SK-N-SH (cell line): ENCODE measurements at regions not wholly inside any gene's neighbourhood (a gene's known extent, or its start where the extent isn't known, plus 50 kb on each side); places are given as distances from the start of the nearest gene placed in this dataset.

Experiments
- CTCF ChIA-PET: fragments of 300-600, 350-600 bp; formaldehyde crosslinking; extraction: SDS; loops from one replicate; lab custom pipeline; 2021; lab: Yijun Ruan, JAX
- POLR2A ChIA-PET: fragments of 350-600 bp; sonication (Branson Sonifier 250); formaldehyde crosslinking; extraction: SDS; loops from one replicate; lab custom pipeline; 2020; ENCODE audit warnings: antibody characterized with exemption, inconsistent platforms; lab: Yijun Ruan, JAX
- DNase-seq: peaks from one replicate; pipeline ENCODE4 v3.0.0; 2012
- H2AFZ ChIP-seq: fragments of 200-600 bp; sonication (generic); 2 replicates; pipeline ENCODE4 v1.8.1; 2016; ENCODE audit warnings: antibody characterized with exemption, mild to moderate bottlenecking, low read depth
- H3F3A ChIP-seq: fragments of 200-600 bp; sonication (generic); replicated peaks from 2 replicates; pipeline ENCODE3; 2016; ENCODE audit warnings: antibody characterized with exemption, mild to moderate bottlenecking; ENCODE audit not compliant: insufficient read depth
- H3K27ac ChIP-seq, 2 experiments: fragments of 200-500 bp in 1 of 2; fragments of 200-600 bp in 1 of 2; sonication (Bioruptor generic) in 1 of 2; sonication (generic), shearing (Covaris generic) in 1 of 2; 2 replicates each; pipeline versions ENCODE4 v1.5.1 to v1.6.1; 2014 to 2016; ENCODE audit warnings: low read depth in 2 of 2, inconsistent platforms in 1 of 2, low read length in 1 of 2, mild to moderate bottlenecking in 1 of 2, mixed read lengths in 1 of 2
- H3K27me3 ChIP-seq: fragments of 200-600 bp; sonication (generic), shearing (Covaris generic); 2 replicates; pipeline ENCODE4 v1.6.1; 2016; ENCODE audit warnings: mixed run types; ENCODE audit not compliant: insufficient read depth
- H3K36me3 ChIP-seq, 2 experiments: fragments of 200-500 bp in 1 of 2; fragments of 200-600 bp in 1 of 2; sonication (Bioruptor generic) in 1 of 2; sonication (generic) in 1 of 2; replicated peaks in 1 of 2; 2 replicates each; pipeline versions ENCODE3 to v1.5.1; 2014 to 2016; ENCODE audit warnings: low read length in 1 of 2, mild to moderate bottlenecking in 1 of 2; ENCODE audit not compliant: insufficient read depth in 2 of 2, control insufficient read depth in 1 of 2
- H3K4me1 ChIP-seq, 2 experiments: fragments of 200-500 bp in 1 of 2; fragments of 200-600 bp in 1 of 2; sonication (Bioruptor generic) in 1 of 2; sonication (generic), shearing (Covaris generic) in 1 of 2; 2 replicates each; pipeline versions ENCODE4 v1.5.1 to v1.6.1; 2014 to 2016; ENCODE audit warnings: low read depth in 1 of 2, low read length in 1 of 2, mixed run types in 1 of 2; ENCODE audit not compliant: insufficient read depth in 2 of 2, control insufficient read depth in 1 of 2
- H3K4me2 ChIP-seq: fragments of 200-600 bp; sonication (generic), shearing (Covaris generic); 2 replicates; pipeline ENCODE4 v1.6.1; 2017; ENCODE audit warnings: mixed run types
- H3K4me3 ChIP-seq, 2 experiments: fragments of 200-500 bp in 1 of 2; fragments of 200-600 bp in 1 of 2; sonication (Bioruptor generic) in 1 of 2; sonication (generic), shearing (Covaris generic) in 1 of 2; 2 replicates each; pipeline versions ENCODE4 v1.5.1 to v1.8.1; 2014 to 2016; ENCODE audit warnings: low read depth in 2 of 2, inconsistent platforms in 1 of 2, low read length in 1 of 2, mild to moderate bottlenecking in 1 of 2, mixed read lengths in 1 of 2, moderate library complexity in 1 of 2
- H3K79me2 ChIP-seq: fragments of 200-600 bp; sonication (generic); 2 replicates; pipeline ENCODE4 v1.8.1; 2017; ENCODE audit warnings: mild to moderate bottlenecking; ENCODE audit not compliant: insufficient read depth
- H3K9ac ChIP-seq: fragments of 200-600 bp; sonication (generic); 2 replicates; pipeline ENCODE4 v1.6.1; 2017; ENCODE audit warnings: mixed run types
- H3K9me2 ChIP-seq: fragments of 200-600 bp; sonication (generic); 2 replicates; pipeline ENCODE4 v1.6.1; 2017; ENCODE audit warnings: mixed run types
- H3K9me3 ChIP-seq: fragments of 200-600 bp; sonication (generic); 2 replicates; pipeline ENCODE4 v1.6.1; 2017; ENCODE audit warnings: mixed run types, mild to moderate bottlenecking, moderate library complexity
- H4K20me1 ChIP-seq: fragments of 200-600 bp; sonication (generic); 2 replicates; pipeline ENCODE4 v1.6.1; 2017; ENCODE audit warnings: mild to moderate bottlenecking, mixed run types; ENCODE audit not compliant: insufficient read depth
- CHD2 ChIP-seq: fragments of 150-350 bp; IDR thresholded peaks from 2 replicates; pipeline ENCODE4 v1.6.1; 2018; ENCODE audit warnings: low read length; ENCODE audit not compliant: partially characterized antibody
- CTCF ChIP-seq: fragments of 200-600 bp; sonication (generic); IDR thresholded peaks from 2 replicates; pipeline ENCODE4 v1.6.1; 2017; ENCODE audit warnings: antibody characterized with exemption, mild to moderate bottlenecking, moderate library complexity
- EP300 ChIP-seq, 2 experiments: IDR thresholded peaks; 2 replicates each; pipeline versions ENCODE4 v1.4.0 to v1.6.1; 2012; ENCODE audit warnings: borderline replicate concordance in 1 of 2, low read depth in 1 of 2, low read length in 1 of 2
- FOXJ3 ChIP-seq: sonication (generic); formaldehyde crosslinking; IDR thresholded peaks from 2 replicates; pipeline ENCODE4 v1.5.1; 2020; ENCODE audit warnings: mild to moderate bottlenecking, missing genetic modification reagents
- FOXM1 ChIP-seq: IDR thresholded peaks from 2 replicates; pipeline ENCODE4 v1.4.0; 2012; ENCODE audit warnings: low read depth, mild to moderate bottlenecking
- NFIC ChIP-seq: IDR thresholded peaks from 2 replicates; pipeline ENCODE4 v1.4.0; 2012; ENCODE audit warnings: borderline replicate concordance
- RCOR1 ChIP-seq: fragments of 150-350 bp; IDR thresholded peaks from 2 replicates; pipeline ENCODE4 v1.6.1; 2017; ENCODE audit warnings: antibody characterized with exemption, low read length
- RFX5 ChIP-seq: IDR thresholded peaks from 2 replicates; pipeline ENCODE4 v1.6.1; 2012; ENCODE audit warnings: mild to moderate bottlenecking, improper control_type of control experiment, low read length
- RXRA ChIP-seq: IDR thresholded peaks from 2 replicates; pipeline ENCODE4 v1.4.0; 2012; ENCODE audit warnings: low read depth, mild to moderate bottlenecking, borderline replicate concordance
- SIN3A ChIP-seq: IDR thresholded peaks from 2 replicates; pipeline ENCODE4 v1.6.1; 2012; ENCODE audit warnings: low read depth, mild to moderate bottlenecking, low read length, moderate library complexity, borderline replicate concordance
- SMC3 ChIP-seq: IDR thresholded peaks from 2 replicates; pipeline ENCODE4 v1.6.1; 2012; ENCODE audit warnings: low read depth, low read length, improper control_type of control experiment
- TCF12 ChIP-seq: IDR thresholded peaks from 2 replicates; pipeline ENCODE4 v1.4.0; 2012
- TEAD4 ChIP-seq: IDR thresholded peaks from 2 replicates; pipeline ENCODE4 v1.4.0; 2012; ENCODE audit warnings: mild to moderate bottlenecking, borderline replicate concordance; ENCODE audit not compliant: insufficient read depth
- USF2 ChIP-seq: fragments of 150-350 bp; IDR thresholded peaks from 2 replicates; pipeline ENCODE4 v1.6.1; 2017; ENCODE audit warnings: antibody characterized with exemption, low read length, low read depth, borderline replicate concordance
- ZBTB33 ChIP-seq: IDR thresholded peaks from 2 replicates; pipeline ENCODE4 v1.4.0; 2012; ENCODE audit warnings: low read depth, borderline replicate concordance
- WGBS: methylation state at CpG from one replicate; pipeline ENCODE4 v1.1.6; 2017; ENCODE audit warnings: low lambda C conversion rate; 5-methylcytosine and 5-hydroxymethylcytosine counted together

GRCh38 chr13:106186366-106187030 lies 349.0 kb downstream of the EFNB2 start:
- H3K9ac ChIP-seq, result no peak overlapping the region
- POLR2A ChIA-PET, result no interaction called here
- no peaks in the 10 kb centered on the region for H3K79me2 ChIP-seq
- H3K27ac ChIP-seq, result no peak overlapping the region
- 94% methylated on average over 3 of the region's 3 CpGs for WGBS
- no peak overlapping the region for H3K4me3 ChIP-seq
- H3K36me3 ChIP-seq, result no peaks in the 10 kb centered on the region
- TF ChIP-seq CTCF, result no peak
- TF ChIP-seq RXRA, result no peak
- no peaks in the 10 kb centered on the region for H3K9me2 ChIP-seq
- no peaks in the 10 kb centered on the region for H3K27me3 ChIP-seq
- H3K9me3 ChIP-seq, result no peaks in the 10 kb centered on the region
- no peaks in the 10 kb centered on the region for H4K20me1 ChIP-seq
- CTCF ChIA-PET, result no interaction called here
- H3F3A ChIP-seq, result peaks cover 4% of the 10 kb centered on the region
- DNase-seq, result no peak
- H2AFZ ChIP-seq, result no peak overlapping the region
- H3K4me1 ChIP-seq, result no peaks in the 10 kb centered on the region
- no peak overlapping the region for H3K4me2 ChIP-seq

- WGBS, result 79% methylated on average over 2 of the region's 2 CpGs
- no peaks in the 10 kb centered on the region for H3K27me3 ChIP-seq
- H3K9me3 ChIP-seq, result no peaks in the 10 kb centered on the region
- H3K9ac ChIP-seq, result no peak overlapping the region
- no peak for TF ChIP-seq USF2
- no peak for TF ChIP-seq SIN3A
- TF ChIP-seq CTCF, result no peak
- no peak for TF ChIP-seq CHD2
- no peak for TF ChIP-seq RCOR1
- TF ChIP-seq TCF12, result no peak
- TF ChIP-seq TEAD4, result no peak
- TF ChIP-seq NFIC, result no peak
- no peak for TF ChIP-seq SMC3
- no peak for TF ChIP-seq FOXJ3 (CRISPR knock-in tag)
- no peak for TF ChIP-seq EP300 (IDR thresholded peaks at IDR 0.05; ENCODE audit: borderline replicate concordance in 1 of 2, low read depth in 1 of 2, low read length in 1 of 2)
- no peak for TF ChIP-seq RFX5
- no peak for TF ChIP-seq ZBTB33
- TF ChIP-seq FOXM1, result no peak
- TF ChIP-seq, all 33 proteins: peak for 0
- ChIA-PET POLR2A (no interaction called here), CTCF (no interaction called here)
- DNase-seq, result no peak
- no peak overlapping the region for H3K27ac ChIP-seq
- peaks cover 4% of the 10 kb centered on the region for H3F3A ChIP-seq
- H3K9me2 ChIP-seq, result no peaks in the 10 kb centered on the region
- no peaks in the 10 kb centered on the region for H3K79me2 ChIP-seq
- no peaks in the 10 kb centered on the region for H3K36me3 ChIP-seq
- H3K4me1 ChIP-seq, result no peaks in the 10 kb centered on the region
- no peak overlapping the region for H3K4me3 ChIP-seq
- H2AFZ ChIP-seq, result no peak overlapping the region
- no peak overlapping the region for H3K4me2 ChIP-seq
- no peaks in the 10 kb centered on the region for H4K20me1 ChIP-seq
Observed at GRCh38 chr13:106184790-106185189, 350.7 kb downstream of the EFNB2 start.
